ENCODE measurements at regions not wholly inside any gene's neighbourhood (a gene's known extent, or its start where the extent isn't known, plus 50 kb on each side); places are given as distances from the start of the nearest gene placed in this dataset.
A peak's percentile ranks its signal among the peaks of the same experiment; 100 is the strongest.

DNA sequence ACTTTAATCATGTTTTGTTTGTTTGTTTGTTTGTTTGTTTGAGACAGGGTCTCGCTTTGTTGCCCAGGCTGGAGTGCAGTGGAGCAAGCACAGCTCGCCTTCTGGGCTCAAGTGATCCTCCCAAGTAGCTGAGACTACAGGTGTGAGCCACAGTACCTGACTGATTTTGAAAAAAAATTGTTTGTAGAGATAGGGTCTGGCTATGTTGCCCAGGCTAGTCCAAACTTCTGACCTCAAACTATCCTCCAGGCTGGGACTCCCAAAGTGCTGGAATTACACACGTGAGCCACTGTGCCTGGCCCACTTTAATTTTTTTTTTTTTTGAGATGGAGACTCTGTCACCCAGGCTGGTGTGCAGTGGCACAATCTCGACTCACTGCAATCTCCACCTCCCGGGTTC, 74.8 kb upstream of the CLDN5 start (continued):
- TF ChIP-seq, protein P1, sequence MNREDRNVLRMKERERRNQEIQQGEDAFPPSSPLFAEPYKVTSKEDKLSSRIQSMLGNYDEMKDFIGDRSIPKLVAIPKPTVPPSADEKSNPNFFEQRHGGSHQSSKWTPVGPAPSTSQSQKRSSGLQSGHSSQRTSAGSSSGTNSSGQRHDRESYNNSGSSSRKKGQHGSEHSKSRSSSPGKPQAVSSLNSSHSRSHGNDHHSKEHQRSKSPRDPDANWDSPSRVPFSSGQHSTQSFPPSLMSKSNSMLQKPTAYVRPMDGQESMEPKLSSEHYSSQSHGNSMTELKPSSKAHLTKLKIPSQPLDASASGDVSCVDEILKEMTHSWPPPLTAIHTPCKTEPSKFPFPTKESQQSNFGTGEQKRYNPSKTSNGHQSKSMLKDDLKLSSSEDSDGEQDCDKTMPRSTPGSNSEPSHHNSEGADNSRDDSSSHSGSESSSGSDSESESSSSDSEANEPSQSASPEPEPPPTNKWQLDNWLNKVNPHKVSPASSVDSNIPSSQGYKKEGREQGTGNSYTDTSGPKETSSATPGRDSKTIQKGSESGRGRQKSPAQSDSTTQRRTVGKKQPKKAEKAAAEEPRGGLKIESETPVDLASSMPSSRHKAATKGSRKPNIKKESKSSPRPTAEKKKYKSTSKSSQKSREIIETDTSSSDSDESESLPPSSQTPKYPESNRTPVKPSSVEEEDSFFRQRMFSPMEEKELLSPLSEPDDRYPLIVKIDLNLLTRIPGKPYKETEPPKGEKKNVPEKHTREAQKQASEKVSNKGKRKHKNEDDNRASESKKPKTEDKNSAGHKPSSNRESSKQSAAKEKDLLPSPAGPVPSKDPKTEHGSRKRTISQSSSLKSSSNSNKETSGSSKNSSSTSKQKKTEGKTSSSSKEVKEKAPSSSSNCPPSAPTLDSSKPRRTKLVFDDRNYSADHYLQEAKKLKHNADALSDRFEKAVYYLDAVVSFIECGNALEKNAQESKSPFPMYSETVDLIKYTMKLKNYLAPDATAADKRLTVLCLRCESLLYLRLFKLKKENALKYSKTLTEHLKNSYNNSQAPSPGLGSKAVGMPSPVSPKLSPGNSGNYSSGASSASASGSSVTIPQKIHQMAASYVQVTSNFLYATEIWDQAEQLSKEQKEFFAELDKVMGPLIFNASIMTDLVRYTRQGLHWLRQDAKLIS (CRISPR knock-in tag; IDR thresholded peaks at IDR 0.05), result 0 out of 2 replicates have a peak, but pooled peaks have one; percentile 69
- TF ChIP-seq RNF2 (IDR thresholded peaks at IDR 0.05), result no peak

DNA sequence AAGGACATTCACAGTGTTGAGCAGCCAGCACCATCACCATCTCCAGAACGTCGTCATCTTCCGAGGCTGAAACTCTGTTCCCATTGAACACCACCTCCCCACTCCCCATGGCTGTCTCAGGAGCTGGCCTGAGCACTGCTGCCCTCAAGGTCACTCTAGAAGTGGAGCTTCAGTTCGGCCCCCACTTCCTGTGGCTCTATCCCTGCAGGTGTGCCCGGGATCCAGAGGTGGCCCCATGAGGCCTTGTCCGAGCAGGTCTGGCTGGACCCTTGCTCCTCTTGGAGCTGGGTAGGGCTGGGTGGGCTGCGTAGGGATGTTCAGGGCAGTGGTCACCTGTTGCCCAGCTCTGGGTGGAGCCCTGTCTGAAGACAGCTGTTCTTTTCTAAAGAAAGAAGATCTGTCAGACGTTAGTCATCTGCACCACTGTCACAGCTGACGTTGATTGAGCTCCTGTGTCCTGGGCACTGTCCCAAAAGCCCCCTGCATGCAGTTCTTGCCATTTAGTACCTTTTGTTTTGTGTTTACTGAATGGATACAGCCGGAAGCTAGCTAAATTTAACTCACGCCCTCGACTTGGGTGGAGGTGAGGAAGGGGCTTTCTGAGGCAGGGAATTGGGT, 75.5 kb upstream of the CLDN5 start:
- FAIRE-seq (no peak), DNase-seq (ENCODE audit: extremely low read depth in 1 of 4, low spot score in 3 of 4) (peak in 3 of 4 experiments; percentile 31 to 42 (median 33)), ATAC-seq (peak; percentile 8; the same call in 2 of the 3 replicates)
- Histone ChIP-seq H3K79me2 (ENCODE audit: control insufficient read depth, insufficient read depth, low read length) (no peaks in the 10 kb centered on the region), H3K9me1 (ENCODE audit: control insufficient read depth, insufficient read depth, low read length) (no peaks in the 10 kb centered on the region), H3K36me3 (ENCODE audit: control insufficient read depth, insufficient read depth, low read length) (no peaks in the 10 kb centered on the region), H3K27ac (ENCODE audit: extremely low read depth, low read depth, low read length) (no peak overlapping the region), H2AFZ (ENCODE audit: low read depth, low read length) (no peak overlapping the region), H3K9me3 (replicated peaks; ENCODE audit: control insufficient read depth, insufficient read depth, low read depth, low read length) (no peaks in the 10 kb centered on the region), H3K4me3 (no peak overlapping the region), H3K9ac (ENCODE audit: insufficient read depth in 1 of 2, low read depth in 2 of 2, low read length in 2 of 2) (no peak overlapping the region), H4K20me1 (replicated peaks; ENCODE audit: control insufficient read depth, insufficient read depth, low read length) (peaks cover 15% of the 10 kb centered on the region; the same call in 1 of the 2 replicates), H3K4me1 (replicated peaks in 1 of 2; ENCODE audit: control insufficient read depth in 2 of 2, insufficient read depth in 2 of 2, low read length in 2 of 2) (peaks cover 3 to 11% of the 10 kb centered on the region in 2 experiments; a peak in 4 of 5 replicates), H3K27me3 (ENCODE audit: control insufficient read depth in 2 of 2, insufficient read depth in 2 of 2, low read length in 2 of 2) (peaks cover 77 to 82% of the 10 kb centered on the region in 2 experiments), H3K4me2 (ENCODE audit: insufficient read depth, low read length) (no peak overlapping the region)
- in situ Hi-C loops (cut with MboI) (no loop called here), intact Hi-C loops (cut with micrococcal nuclease) (loop anchor here (10.0 kb wide), 2 partner anchors 65 to 525 kb away; no protein-coding TSS in a partner anchor)
- 2% methylated on average over 12 of the region's 12 CpGs for WGBS (ENCODE audit: insufficient coverage, low coverage, missing lambda C conversion rate)
- ChIA-PET POLR2A (interaction anchor here (0.5 to 1.3 kb wide), 10 partner anchors 10 to 864 kb away, joined by 3 to 4 read pairs (median 4); no protein-coding TSS in a partner anchor), CTCF (ENCODE audit: low intra/inter-chr PET ratio) (no interaction called here)
- no TSS peak for BruUV-seq (replicated peaks)
- no peak for TF ChIP-seq MTA2 (IDR thresholded peaks at IDR 0.05; ENCODE audit: low read depth)
- TF ChIP-seq, protein P2, sequence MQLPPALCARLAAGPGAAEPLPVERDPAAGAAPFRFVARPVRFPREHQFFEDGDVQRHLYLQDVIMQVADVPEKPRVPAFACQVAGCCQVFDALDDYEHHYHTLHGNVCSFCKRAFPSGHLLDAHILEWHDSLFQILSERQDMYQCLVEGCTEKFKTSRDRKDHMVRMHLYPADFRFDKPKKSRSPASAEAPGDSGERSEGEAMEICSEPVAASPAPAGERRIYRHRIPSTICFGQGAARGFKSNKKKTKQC (CRISPR knock-in tag; IDR thresholded peaks at IDR 0.05), result peak; percentile 70; the same call in 1 of the 2 replicates
- TF ChIP-seq SRSF3 (IDR thresholded peaks at IDR 0.05; ENCODE audit: insufficient read depth, low read length), result 0 out of 2 replicates have a peak, but pooled peaks have one; percentile 59
- 0 out of 2 replicates have a peak, but pooled peaks have one; percentile 35 for TF ChIP-seq KLF1 (tag; IDR thresholded peaks at IDR 0.05)
- TF ChIP-seq, protein P3, sequence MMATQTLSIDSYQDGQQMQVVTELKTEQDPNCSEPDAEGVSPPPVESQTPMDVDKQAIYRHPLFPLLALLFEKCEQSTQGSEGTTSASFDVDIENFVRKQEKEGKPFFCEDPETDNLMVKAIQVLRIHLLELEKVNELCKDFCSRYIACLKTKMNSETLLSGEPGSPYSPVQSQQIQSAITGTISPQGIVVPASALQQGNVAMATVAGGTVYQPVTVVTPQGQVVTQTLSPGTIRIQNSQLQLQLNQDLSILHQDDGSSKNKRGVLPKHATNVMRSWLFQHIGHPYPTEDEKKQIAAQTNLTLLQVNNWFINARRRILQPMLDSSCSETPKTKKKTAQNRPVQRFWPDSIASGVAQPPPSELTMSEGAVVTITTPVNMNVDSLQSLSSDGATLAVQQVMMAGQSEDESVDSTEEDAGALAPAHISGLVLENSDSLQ (IDR thresholded peaks at IDR 0.05), result peak; percentile 68; the same call in 1 of the 2 replicates
- 0 out of 2 replicates have a peak, but pooled peaks have one; percentile 21 for TF ChIP-seq CTBP1 (IDR thresholded peaks at IDR 0.05; ENCODE audit: borderline replicate concordance)
